DOHH2 (cell line): ENCODE measurements at regions not wholly inside any gene's neighbourhood (a gene's known extent, or its start where the extent isn't known, plus 50 kb on each side); places are given as distances from the start of the nearest gene placed in this dataset.

Experiments used
- H3F3A ChIP-seq: fragments of 200-600 bp; sonication (generic), shearing (Covaris generic); 2 replicates; pipeline ENCODE4 v1.6.0; 2016; ENCODE audit warnings: antibody characterized with exemption, mild to moderate bottlenecking; ENCODE audit not compliant: control insufficient read depth, insufficient read depth
- H3K27ac ChIP-seq: fragments of 200-600 bp; sonication (generic); 2 replicates; pipeline ENCODE4 v1.5.1; 2014; ENCODE audit warnings: low read depth, mild to moderate bottlenecking, low read length, moderate library complexity
- H3K27me3 ChIP-seq: fragments of 200-600 bp; sonication (generic); 2 replicates; pipeline ENCODE4 v1.6.1; 2014; ENCODE audit warnings: mild to moderate bottlenecking, low read length, mixed read lengths; ENCODE audit not compliant: control insufficient read depth
- H3K36me3 ChIP-seq: fragments of 200-600 bp; sonication (generic); 2 replicates; pipeline ENCODE4 v1.6.1; 2014; ENCODE audit warnings: mild to moderate bottlenecking, low read length, moderate library complexity, mixed read lengths; ENCODE audit not compliant: control insufficient read depth
- H3K4me1 ChIP-seq: fragments of 200-600 bp; sonication (generic); 2 replicates; pipeline ENCODE4 v1.6.1; 2014; ENCODE audit warnings: mild to moderate bottlenecking, low read length, mixed read lengths; ENCODE audit not compliant: control insufficient read depth
- H3K4me2 ChIP-seq: fragments of 200-600 bp; sonication (generic); 2 replicates; pipeline ENCODE4 v1.6.0; 2014; ENCODE audit warnings: mild to moderate bottlenecking, low read length, moderate library complexity
- H3K4me3 ChIP-seq: fragments of 200-600 bp; sonication (generic); 2 replicates; pipeline ENCODE4 v1.5.1; 2014; ENCODE audit warnings: mild to moderate bottlenecking, low read length, mixed read lengths
- H3K79me2 ChIP-seq: fragments of 200-600 bp; sonication (generic); 2 replicates; pipeline ENCODE4 v1.6.1; 2014; ENCODE audit warnings: mild to moderate bottlenecking, low read length, mixed read lengths; ENCODE audit not compliant: control insufficient read depth
- H3K9me2 ChIP-seq: fragments of 200-600 bp; sonication (generic); replicated peaks from 2 replicates; pipeline ENCODE4 v1.6.1; 2014; ENCODE audit warnings: mild to moderate bottlenecking, low read length, mixed read lengths; ENCODE audit not compliant: control insufficient read depth
- H3K9me3 ChIP-seq: fragments of 200-600 bp; sonication (generic); 2 replicates; pipeline ENCODE4 v1.6.1; 2014; ENCODE audit warnings: antibody characterized with exemption, low read length, mixed read lengths; ENCODE audit not compliant: control insufficient read depth, insufficient read depth
- H4K20me1 ChIP-seq: fragments of 200-600 bp; sonication (generic); 2 replicates; pipeline ENCODE4 v1.6.0; 2014; ENCODE audit warnings: low read depth, mild to moderate bottlenecking, antibody characterized with exemption, low read length, moderate library complexity; ENCODE audit not compliant: control insufficient read depth, insufficient read depth
- EZH2phosphoT487 ChIP-seq: fragments of 200-600 bp; sonication (generic); IDR thresholded peaks from 2 replicates; pipeline ENCODE4 v1.6.1; 2017; ENCODE audit warnings: borderline replicate concordance, mild to moderate bottlenecking, antibody characterized with exemption, low read length, moderate library complexity, mixed read lengths
- TF ChIP-seq, protein P1 (sequence below): fragments of 200-600 bp; sonication (generic); IDR thresholded peaks from one replicate; pipeline ENCODE4 v1.5.1; 2014; ENCODE audit warnings: antibody characterized with exemption, mild to moderate bottlenecking, low read depth, low read length; ENCODE audit not compliant: poor library complexity, severe bottlenecking

DNA sequence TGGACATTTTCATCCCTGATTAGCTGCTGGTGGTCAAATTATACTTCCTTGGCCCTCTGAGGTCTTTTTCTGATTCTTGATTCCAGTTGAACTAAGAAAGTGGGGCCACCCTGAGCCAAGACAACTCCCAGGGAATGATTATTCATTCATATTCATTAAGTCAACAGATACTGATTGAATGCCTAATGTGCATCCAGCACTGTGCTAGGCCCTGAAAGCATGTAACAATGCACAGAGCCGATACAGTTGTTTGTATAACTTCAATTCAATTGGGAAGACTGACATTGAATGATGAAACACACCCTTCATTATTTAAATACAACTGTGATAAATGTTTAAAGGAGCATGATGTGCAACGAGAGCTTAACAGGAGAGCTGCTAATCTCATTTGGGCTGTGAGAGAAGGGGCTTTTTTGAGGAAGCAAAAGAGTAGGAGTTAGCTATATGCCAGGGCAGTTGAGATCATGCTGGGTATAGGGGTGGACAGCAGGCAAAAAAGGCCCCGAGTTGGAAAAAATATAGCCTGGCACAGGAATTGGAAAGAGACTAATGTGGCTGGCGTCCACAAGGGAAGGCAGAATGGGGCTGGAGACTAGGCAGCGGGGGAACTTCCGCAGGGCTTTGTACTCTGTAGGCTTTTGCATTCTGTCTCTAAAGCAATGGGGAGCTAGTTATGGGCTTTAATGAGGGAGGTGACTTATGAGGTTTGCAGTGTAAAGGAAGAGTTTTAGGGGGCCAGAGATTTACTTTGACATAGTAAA is 57.2 kb upstream of the ACVR1 start:
- H3K27ac ChIP-seq: no peak overlapping the region
- H3K4me2 ChIP-seq: no peak overlapping the region
- no peaks in the 10 kb centered on the region for H3K9me2 ChIP-seq
- TF ChIP-seq EZH2phosphoT487: no peak
- TF ChIP-seq, protein P1, sequence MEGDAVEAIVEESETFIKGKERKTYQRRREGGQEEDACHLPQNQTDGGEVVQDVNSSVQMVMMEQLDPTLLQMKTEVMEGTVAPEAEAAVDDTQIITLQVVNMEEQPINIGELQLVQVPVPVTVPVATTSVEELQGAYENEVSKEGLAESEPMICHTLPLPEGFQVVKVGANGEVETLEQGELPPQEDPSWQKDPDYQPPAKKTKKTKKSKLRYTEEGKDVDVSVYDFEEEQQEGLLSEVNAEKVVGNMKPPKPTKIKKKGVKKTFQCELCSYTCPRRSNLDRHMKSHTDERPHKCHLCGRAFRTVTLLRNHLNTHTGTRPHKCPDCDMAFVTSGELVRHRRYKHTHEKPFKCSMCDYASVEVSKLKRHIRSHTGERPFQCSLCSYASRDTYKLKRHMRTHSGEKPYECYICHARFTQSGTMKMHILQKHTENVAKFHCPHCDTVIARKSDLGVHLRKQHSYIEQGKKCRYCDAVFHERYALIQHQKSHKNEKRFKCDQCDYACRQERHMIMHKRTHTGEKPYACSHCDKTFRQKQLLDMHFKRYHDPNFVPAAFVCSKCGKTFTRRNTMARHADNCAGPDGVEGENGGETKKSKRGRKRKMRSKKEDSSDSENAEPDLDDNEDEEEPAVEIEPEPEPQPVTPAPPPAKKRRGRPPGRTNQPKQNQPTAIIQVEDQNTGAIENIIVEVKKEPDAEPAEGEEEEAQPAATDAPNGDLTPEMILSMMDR: no peak
- H3K9me3 ChIP-seq: no peaks in the 10 kb centered on the region
- no peaks in the 10 kb centered on the region for H3K27me3 ChIP-seq
- no peak overlapping the region for H3K4me3 ChIP-seq
- no peaks in the 10 kb centered on the region for H3K4me1 ChIP-seq
- H3K36me3 ChIP-seq: no peaks in the 10 kb centered on the region
- no peaks in the 10 kb centered on the region for H3F3A ChIP-seq
- H3K79me2 ChIP-seq: no peaks in the 10 kb centered on the region
- no peaks in the 10 kb centered on the region for H4K20me1 ChIP-seq

DNA sequence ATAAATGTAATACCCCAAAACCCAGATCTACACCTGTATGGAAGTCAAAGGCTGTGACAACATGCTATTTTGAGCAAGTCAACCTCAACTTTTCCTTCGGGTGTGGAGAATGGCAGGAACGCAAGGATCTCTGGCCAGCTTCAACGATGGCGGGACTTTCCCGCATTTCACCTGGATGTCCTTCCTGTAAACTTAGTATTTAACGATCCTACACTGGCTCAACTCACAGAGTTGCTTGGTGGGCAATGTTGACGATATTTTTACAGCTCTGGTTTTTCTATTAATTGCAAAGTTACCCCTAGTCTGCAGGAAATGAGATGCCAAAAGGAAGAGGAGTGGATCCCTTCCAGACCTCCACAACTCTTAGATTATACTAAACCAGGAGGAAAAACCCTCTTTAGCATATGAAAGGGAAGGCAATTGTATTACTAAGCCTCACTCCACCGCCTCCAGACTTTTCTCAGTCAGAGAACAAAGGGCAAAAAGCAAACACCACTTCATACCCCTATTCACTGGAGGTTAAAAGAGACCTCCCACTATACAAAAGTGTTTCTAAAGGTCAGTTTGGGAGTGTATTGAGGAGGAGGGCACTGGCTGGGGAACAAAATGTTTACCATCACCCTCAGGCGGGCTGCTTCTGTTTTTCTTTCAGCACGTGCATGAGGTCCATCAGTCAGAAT is 56.5 kb upstream of the ACVR1 start:
- H3K9me3 ChIP-seq: no peaks in the 10 kb centered on the region
- H3K27me3 ChIP-seq: no peaks in the 10 kb centered on the region
- H3K4me2 ChIP-seq: no peak overlapping the region
- H3K27ac ChIP-seq: no peak overlapping the region
- no peak overlapping the region for H3K4me3 ChIP-seq
- H3K9me2 ChIP-seq: no peaks in the 10 kb centered on the region
- H3F3A ChIP-seq: no peaks in the 10 kb centered on the region
- H3K79me2 ChIP-seq: no peaks in the 10 kb centered on the region
- H3K4me1 ChIP-seq: no peaks in the 10 kb centered on the region
- no peaks in the 10 kb centered on the region for H4K20me1 ChIP-seq
- TF ChIP-seq, protein P1: no peak
- TF ChIP-seq EZH2phosphoT487: no peak
- H3K36me3 ChIP-seq: no peaks in the 10 kb centered on the region

DNA sequence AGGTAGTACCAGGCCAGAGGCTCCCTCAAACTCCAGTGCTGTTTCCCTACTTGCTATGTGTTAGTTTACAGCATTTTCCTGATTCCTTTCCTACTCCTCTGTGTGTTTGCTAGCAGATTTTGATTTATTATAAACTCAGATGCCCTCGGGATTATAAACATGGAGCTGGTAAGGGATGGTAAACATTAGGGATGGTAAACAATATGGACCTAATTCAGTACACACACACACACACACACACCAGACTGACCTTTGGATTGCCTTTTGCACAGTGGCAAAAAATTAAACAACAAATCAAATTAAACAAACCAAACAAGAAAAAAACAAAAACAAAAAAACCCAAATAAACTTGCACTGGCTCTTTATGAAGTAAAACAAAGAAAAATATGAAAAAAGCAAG is 55.4 kb upstream of the ACVR1 start:
- no peaks in the 10 kb centered on the region for H3K9me3 ChIP-seq
- no peak overlapping the region for H3K4me3 ChIP-seq
- no peaks in the 10 kb centered on the region for H3K9me2 ChIP-seq
- no peaks in the 10 kb centered on the region for H3K79me2 ChIP-seq
- H3K4me2 ChIP-seq: no peak overlapping the region
- H3K4me1 ChIP-seq: no peaks in the 10 kb centered on the region
- H3K36me3 ChIP-seq: no peaks in the 10 kb centered on the region
- no peak overlapping the region for H3K27ac ChIP-seq
- no peak for TF ChIP-seq EZH2phosphoT487
- TF ChIP-seq, protein P1: no peak
- no peaks in the 10 kb centered on the region for H4K20me1 ChIP-seq
- H3K27me3 ChIP-seq: no peaks in the 10 kb centered on the region
- no peaks in the 10 kb centered on the region for H3F3A ChIP-seq
